ENCODE measurements at regions not wholly inside any gene's neighbourhood (a gene's known extent, or its start where the extent isn't known, plus 50 kb on each side); places are given as distances from the start of the nearest gene placed in this dataset.

- TF ChIP-seq, protein P1, sequence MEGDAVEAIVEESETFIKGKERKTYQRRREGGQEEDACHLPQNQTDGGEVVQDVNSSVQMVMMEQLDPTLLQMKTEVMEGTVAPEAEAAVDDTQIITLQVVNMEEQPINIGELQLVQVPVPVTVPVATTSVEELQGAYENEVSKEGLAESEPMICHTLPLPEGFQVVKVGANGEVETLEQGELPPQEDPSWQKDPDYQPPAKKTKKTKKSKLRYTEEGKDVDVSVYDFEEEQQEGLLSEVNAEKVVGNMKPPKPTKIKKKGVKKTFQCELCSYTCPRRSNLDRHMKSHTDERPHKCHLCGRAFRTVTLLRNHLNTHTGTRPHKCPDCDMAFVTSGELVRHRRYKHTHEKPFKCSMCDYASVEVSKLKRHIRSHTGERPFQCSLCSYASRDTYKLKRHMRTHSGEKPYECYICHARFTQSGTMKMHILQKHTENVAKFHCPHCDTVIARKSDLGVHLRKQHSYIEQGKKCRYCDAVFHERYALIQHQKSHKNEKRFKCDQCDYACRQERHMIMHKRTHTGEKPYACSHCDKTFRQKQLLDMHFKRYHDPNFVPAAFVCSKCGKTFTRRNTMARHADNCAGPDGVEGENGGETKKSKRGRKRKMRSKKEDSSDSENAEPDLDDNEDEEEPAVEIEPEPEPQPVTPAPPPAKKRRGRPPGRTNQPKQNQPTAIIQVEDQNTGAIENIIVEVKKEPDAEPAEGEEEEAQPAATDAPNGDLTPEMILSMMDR (conservative IDR thresholded peaks at IDR 0.05) = no peak
- TF ChIP-seq ZFX (IDR thresholded peaks at IDR 0.05) = no peak
Observed at GRCh38 chr3:177471733-177472480, 274.6 kb upstream of the TBL1XR1 start.

All from C4-2B (cell line).